Osteoblast (primary cell): ENCODE measurements at regions not wholly inside any gene's neighbourhood (a gene's known extent, or its start where the extent isn't known, plus 50 kb on each side); places are given as distances from the start of the nearest gene placed in this dataset.

ENCODE experiments used
- DNase-seq: peaks from one replicate; pipeline ENCODE4 v3.0.0; 2011; ENCODE audit warnings: low spot score, mixed read lengths; ENCODE audit not compliant: insufficient read length; ENCODE audit errors: missing footprints
- H2AFZ ChIP-seq: 2 replicates; pipeline ENCODE4 v1.6.0; 2011; ENCODE audit warnings: mild to moderate bottlenecking, low read length
- H3K27ac ChIP-seq: 2 replicates; pipeline ENCODE4 v1.5.1; 2011; ENCODE audit warnings: mild to moderate bottlenecking, low read depth, low read length, moderate library complexity
- H3K27me3 ChIP-seq: 2 replicates; pipeline ENCODE4 v1.6.0; 2012; ENCODE audit warnings: mild to moderate bottlenecking, control low read depth, inconsistent platforms, low read length, moderate library complexity; ENCODE audit not compliant: insufficient read depth
- H3K36me3 ChIP-seq: 2 replicates; pipeline ENCODE4 v1.5.1; 2011; ENCODE audit warnings: mild to moderate bottlenecking, low read length, control low read depth, moderate library complexity; ENCODE audit not compliant: insufficient read depth
- H3K4me1 ChIP-seq: 2 replicates; pipeline ENCODE4 v1.5.1; 2011; ENCODE audit warnings: mild to moderate bottlenecking, low read length, control low read depth, moderate library complexity; ENCODE audit not compliant: insufficient read depth
- H3K4me2 ChIP-seq: 2 replicates; pipeline ENCODE4 v1.6.0; 2011; ENCODE audit warnings: mild to moderate bottlenecking, low read length; ENCODE audit not compliant: insufficient read depth
- H3K4me3 ChIP-seq: fragments of 200-600 bp; sonication (generic); 3 replicates; pipeline ENCODE4 v1.5.1; 2012; ENCODE audit warnings: mild to moderate bottlenecking, low read length, inconsistent platforms; ENCODE audit not compliant: insufficient read depth
- H3K79me2 ChIP-seq: 2 replicates; pipeline ENCODE4 v1.6.0; 2012; ENCODE audit warnings: mild to moderate bottlenecking, low read length, control low read depth, inconsistent platforms; ENCODE audit not compliant: insufficient read depth
- H3K9me3 ChIP-seq: 2 replicates; pipeline ENCODE4 v1.5.1; 2011; ENCODE audit warnings: low read depth, low read length, control low read depth
- H4K20me1 ChIP-seq: 2 replicates; pipeline ENCODE4 v1.6.0; 2012; ENCODE audit warnings: mild to moderate bottlenecking, low read length, control low read depth; ENCODE audit not compliant: insufficient read depth
- CTCF ChIP-seq: IDR thresholded peaks from 2 replicates; pipeline ENCODE4 v1.5.1; 2011; ENCODE audit warnings: mild to moderate bottlenecking, low read depth, low read length, moderate library complexity; ENCODE audit errors: extremely low read depth

GRCh38 chrX:78213331-78213730 lies 73.9 kb upstream of the TAF9B start:
- DNase-seq: no peak
- Histone ChIP-seq H3K79me2 (no peaks in the 10 kb centered on the region), H4K20me1 (no peaks in the 10 kb centered on the region), H3K4me3 (no peak overlapping the region), H2AFZ (no peak overlapping the region), H3K4me1 (no peaks in the 10 kb centered on the region), H3K9me3 (no peaks in the 10 kb centered on the region), H3K27ac (no peak overlapping the region), H3K4me2 (no peak overlapping the region), H3K36me3 (no peaks in the 10 kb centered on the region), H3K27me3 (no peaks in the 10 kb centered on the region)
- TF ChIP-seq CTCF: no peak

- Histone ChIP-seq H4K20me1 (no peaks in the 10 kb centered on the region), H3K27ac (no peak overlapping the region), H3K36me3 (no peaks in the 10 kb centered on the region), H2AFZ (no peak overlapping the region), H3K27me3 (no peaks in the 10 kb centered on the region), H3K4me3 (no peak overlapping the region), H3K79me2 (no peaks in the 10 kb centered on the region), H3K4me2 (no peak overlapping the region), H3K4me1 (no peaks in the 10 kb centered on the region), H3K9me3 (no peaks in the 10 kb centered on the region)
- TF ChIP-seq CTCF: peak; percentile 29
- DNase-seq: no peak
Observed at GRCh38 chrX:78199851-78200250, 60.4 kb upstream of the TAF9B start.
